UCSD-AML1 (cell line): ENCODE measurements at regions not wholly inside any gene's neighbourhood (a gene's known extent, or its start where the extent isn't known, plus 50 kb on each side); places are given as distances from the start of the nearest gene placed in this dataset.
"Not testable (repeated sequence)": the region's sequence is repeated elsewhere in the genome, so short reads cannot be mapped to it uniquely, and the experiment has no call there.

ENCODE experiments used
- DNase-seq: peaks from one replicate; lab custom pipeline; 2025; ENCODE audit not compliant: unreplicated experiment; lab: John Stamatoyannopoulos, UW

- no peak for DNase-seq
Observed at GRCh38 chr6:48553467-48554189, 442.6 kb upstream of the PTCHD4 start.

GRCh38 chr6:48552905-48553304 is 441.9 kb upstream of the PTCHD4 start:
- DNase-seq = no peak

- DNase-seq = no peak
Observed at GRCh38 chr6:48550603-48551002, 439.6 kb upstream of the PTCHD4 start.

- no peak for DNase-seq
Observed at GRCh38 chr6:48542191-48542590, 431.2 kb upstream of the PTCHD4 start.

- DNase-seq = no peak
Observed at GRCh38 chr6:48541649-48542048, 430.7 kb upstream of the PTCHD4 start.

GRCh38 chr6:48535582-48536009 is 424.6 kb upstream of the PTCHD4 start:
- DNase-seq = peak; percentile 71

- DNase-seq = not testable (repeated sequence)
Observed at GRCh38 chr6:48530978-48531377, 420.0 kb upstream of the PTCHD4 start.

- DNase-seq = no peak
Observed at GRCh38 chr6:48525849-48526248, 414.9 kb upstream of the PTCHD4 start.

- DNase-seq = no peak
Observed at GRCh38 chr6:48520951-48521350, 410.0 kb upstream of the PTCHD4 start.

GRCh38 chr6:48512390-48512789 is 401.4 kb upstream of the PTCHD4 start:
- no peak for DNase-seq

GRCh38 chr6:48511378-48511777 is 400.4 kb upstream of the PTCHD4 start:
- DNase-seq = no peak

- DNase-seq = no peak
Observed at GRCh38 chr6:48505621-48506020, 394.6 kb upstream of the PTCHD4 start.

GRCh38 chr6:48493432-48493831 is 382.4 kb upstream of the PTCHD4 start:
- DNase-seq = not testable (repeated sequence)

GRCh38 chr6:48490658-48491057 is 379.7 kb upstream of the PTCHD4 start:
- DNase-seq = no peak

GRCh38 chr6:48486876-48487275 is 375.9 kb upstream of the PTCHD4 start:
- DNase-seq = no peak

- DNase-seq = no peak
Observed at GRCh38 chr6:48486373-48486772, 375.4 kb upstream of the PTCHD4 start.

GRCh38 chr6:48476257-48476656 is 365.3 kb upstream of the PTCHD4 start:
- no peak for DNase-seq

- no peak for DNase-seq
Observed at GRCh38 chr6:48475275-48475674, 364.3 kb upstream of the PTCHD4 start.

GRCh38 chr6:48474830-48475229 is 363.8 kb upstream of the PTCHD4 start:
- no peak for DNase-seq

- DNase-seq = no peak
Observed at GRCh38 chr6:48474136-48474535, 363.1 kb upstream of the PTCHD4 start.

- no peak for DNase-seq
Observed at GRCh38 chr6:48472535-48472934, 361.5 kb upstream of the PTCHD4 start.

GRCh38 chr6:48472091-48472490 is 361.1 kb upstream of the PTCHD4 start:
- no peak for DNase-seq

- DNase-seq = no peak
Observed at GRCh38 chr6:48471326-48471725, 360.3 kb upstream of the PTCHD4 start.
